Thoracic aorta (tissue), 2 donors: ENCODE measurements at regions not wholly inside any gene's neighbourhood (a gene's known extent, or its start where the extent isn't known, plus 50 kb on each side); places are given as distances from the start of the nearest gene placed in this dataset.

Experiments
- ATAC-seq: fragments of 150-250 bp; one replicate; pipeline ENCODE4 v1.8.0; 2017; ENCODE audit warnings: low read depth; ENCODE audit not compliant: insufficient number of reproducible peaks, low FRiP score
- DNase-seq: peaks from one replicate; pipeline ENCODE4 v3.0.0-alpha.2; 2020; ENCODE audit warnings: low spot score
- H3K27ac ChIP-seq, 2 donors: fragments of 200-600 bp; sonication (generic); 1 replicate in 1 of 2; 2 replicates in 1 of 2; pipeline ENCODE4 v1.5.1; 2016; ENCODE audit warnings: mild to moderate bottlenecking in 2 of 2, moderate library complexity in 2 of 2
- H3K27me3 ChIP-seq: fragments of 200-600 bp; sonication (generic); replicated peaks from 2 replicates; pipeline ENCODE4 v1.6.0; 2016; ENCODE audit warnings: mild to moderate bottlenecking; ENCODE audit not compliant: insufficient read depth
- H3K36me3 ChIP-seq: fragments of 200-600 bp; sonication (generic); one replicate; pipeline ENCODE4 v1.5.1; 2016
- H3K4me1 ChIP-seq, 2 donors: fragments of 200-600 bp; sonication (generic); 1 replicate in 1 of 2; 2 replicates in 1 of 2; pipeline versions ENCODE4 v1.5.1 to v1.6.0; 2016; ENCODE audit warnings: low read depth in 2 of 2, mild to moderate bottlenecking in 1 of 2; ENCODE audit not compliant: control insufficient read depth in 1 of 2
- H3K4me3 ChIP-seq: fragments of 200-600 bp; sonication (generic); 2 replicates; pipeline ENCODE4 v1.5.1; 2016; ENCODE audit warnings: mild to moderate bottlenecking
- H3K9me3 ChIP-seq: fragments of 200-600 bp; sonication (generic); 2 replicates; pipeline ENCODE4 v1.5.1; 2016
- CTCF ChIP-seq: fragments of 200-600 bp; sonication (generic); IDR thresholded peaks from one replicate; pipeline ENCODE4 v1.5.1; 2019; ENCODE audit warnings: antibody characterized with exemption

GRCh38 chr7:109190766-109191398 lies 621.2 kb downstream of the DNAJB9 start:
- DNase-seq (no peak), ATAC-seq (no peak)
- no peaks in the 10 kb centered on the region for H3K27me3 ChIP-seq
- no peaks in the 10 kb centered on the region for H3K4me1 ChIP-seq
- H3K36me3 ChIP-seq: no peaks in the 10 kb centered on the region
- no peak overlapping the region for H3K27ac ChIP-seq
- no peaks in the 10 kb centered on the region for H3K9me3 ChIP-seq
- TF ChIP-seq CTCF: no peak
- no peak overlapping the region for H3K4me3 ChIP-seq

- no peak overlapping the region for H3K4me3 ChIP-seq
- ATAC-seq (no peak), DNase-seq (no peak)
- no peaks in the 10 kb centered on the region for H3K9me3 ChIP-seq
- H3K4me1 ChIP-seq: no peaks in the 10 kb centered on the region
- no peak overlapping the region for H3K27ac ChIP-seq
- H3K27me3 ChIP-seq: no peaks in the 10 kb centered on the region
- no peaks in the 10 kb centered on the region for H3K36me3 ChIP-seq
- no peak for TF ChIP-seq CTCF
Observed at GRCh38 chr7:109206196-109206595, 636.5 kb downstream of the DNAJB9 start.

GRCh38 chr7:109213081-109213480 lies 643.4 kb downstream of the DNAJB9 start:
- no peak for TF ChIP-seq CTCF
- H3K36me3 ChIP-seq: no peaks in the 10 kb centered on the region
- no peaks in the 10 kb centered on the region for H3K9me3 ChIP-seq
- DNase-seq (no peak), ATAC-seq (no peak)
- H3K4me3 ChIP-seq: no peak overlapping the region
- H3K4me1 ChIP-seq: no peaks in the 10 kb centered on the region
- no peaks in the 10 kb centered on the region for H3K27me3 ChIP-seq
- H3K27ac ChIP-seq: no peak overlapping the region

GRCh38 chr7:109215341-109215740 lies 645.7 kb downstream of the DNAJB9 start:
- Histone ChIP-seq H3K4me3 (no peak overlapping the region), H3K27ac (no peak overlapping the region), H3K9me3 (no peaks in the 10 kb centered on the region), H3K4me1 (no peaks in the 10 kb centered on the region), H3K27me3 (no peaks in the 10 kb centered on the region), H3K36me3 (no peaks in the 10 kb centered on the region)
- ATAC-seq (no peak), DNase-seq (no peak)
- TF ChIP-seq CTCF: no peak

GRCh38 chr7:109224100-109224499 lies 654.4 kb downstream of the DNAJB9 start:
- H3K4me3 ChIP-seq: no peak overlapping the region
- DNase-seq: no peak
- ATAC-seq: no peak
- no peaks in the 10 kb centered on the region for H3K36me3 ChIP-seq
- no peak for TF ChIP-seq CTCF
- no peaks in the 10 kb centered on the region for H3K4me1 ChIP-seq
- H3K27ac ChIP-seq: no peak overlapping the region
- no peaks in the 10 kb centered on the region for H3K27me3 ChIP-seq
- no peaks in the 10 kb centered on the region for H3K9me3 ChIP-seq
